NCI-H524 treated with DMSO at 0.1 percent for 48 hours (cell line): ENCODE measurements at regions not wholly inside any gene's neighbourhood (a gene's known extent, or its start where the extent isn't known, plus 50 kb on each side); places are given as distances from the start of the nearest gene placed in this dataset.

Experiments
- DNase-seq: peaks from one replicate; lab custom pipeline; 2025; lab: John Stamatoyannopoulos, UW

DNA sequence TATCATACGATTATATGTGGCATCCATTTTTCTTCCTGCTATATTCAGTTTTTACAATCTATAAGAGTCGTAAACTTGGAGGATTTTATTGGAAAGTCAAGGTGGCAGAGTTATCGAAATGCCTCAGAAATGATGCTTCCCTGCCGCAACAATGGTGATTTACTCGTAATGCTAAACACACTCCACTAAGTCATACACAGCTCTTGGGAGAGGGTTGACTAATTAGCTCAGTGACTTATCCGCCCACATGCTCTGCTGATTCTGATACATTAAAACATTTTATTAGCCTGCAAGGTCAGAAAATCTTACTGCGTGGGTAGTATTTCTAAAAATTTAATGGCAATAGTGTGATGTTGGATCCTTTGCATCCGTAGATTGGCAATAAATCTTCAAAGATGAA lies 420.1 kb downstream of the ARAP2 start:
- DNase-seq, result no peak

DNA sequence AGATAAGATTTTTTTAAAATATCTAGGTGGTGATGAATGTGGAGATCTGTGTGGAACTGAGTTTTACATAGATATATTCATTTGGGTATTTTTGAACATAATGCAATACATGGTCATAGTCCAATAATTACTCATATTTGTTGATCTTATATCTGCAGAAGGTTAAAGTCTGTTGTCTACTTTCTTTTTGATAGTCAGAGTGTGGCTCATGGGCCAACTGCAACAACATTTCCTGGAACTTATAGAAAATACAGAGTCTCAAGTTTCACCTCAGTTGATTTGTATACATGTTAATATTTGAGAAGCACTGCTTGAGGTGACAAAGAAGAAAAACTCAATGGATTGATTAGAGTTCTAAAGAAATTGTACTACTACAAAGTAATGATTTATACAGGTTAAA lies 408.4 kb downstream of the ARAP2 start:
- DNase-seq, result no peak

- DNase-seq, result no peak
Observed at GRCh38 chr4:35836596-35836995, 407.7 kb downstream of the ARAP2 start.

DNA sequence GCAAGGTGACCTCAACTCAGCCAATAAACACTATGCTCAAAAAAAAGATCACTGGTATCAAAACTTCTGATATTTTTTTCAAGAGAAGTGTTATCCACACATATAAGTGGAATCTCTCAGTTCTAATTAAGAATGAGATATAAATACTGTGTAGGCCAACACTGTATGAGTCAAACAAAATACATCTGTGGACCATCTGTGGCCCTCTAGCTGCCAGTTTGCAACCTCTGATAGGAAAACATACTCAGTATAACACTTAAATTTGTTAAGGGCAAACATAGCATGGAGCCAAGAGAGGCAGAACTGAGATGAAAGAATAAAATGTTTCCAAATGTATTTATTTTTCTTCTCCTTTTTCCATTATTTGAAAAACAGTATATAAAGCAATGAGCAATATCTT lies 377.3 kb downstream of the ARAP2 start:
- DNase-seq, result no peak

DNA sequence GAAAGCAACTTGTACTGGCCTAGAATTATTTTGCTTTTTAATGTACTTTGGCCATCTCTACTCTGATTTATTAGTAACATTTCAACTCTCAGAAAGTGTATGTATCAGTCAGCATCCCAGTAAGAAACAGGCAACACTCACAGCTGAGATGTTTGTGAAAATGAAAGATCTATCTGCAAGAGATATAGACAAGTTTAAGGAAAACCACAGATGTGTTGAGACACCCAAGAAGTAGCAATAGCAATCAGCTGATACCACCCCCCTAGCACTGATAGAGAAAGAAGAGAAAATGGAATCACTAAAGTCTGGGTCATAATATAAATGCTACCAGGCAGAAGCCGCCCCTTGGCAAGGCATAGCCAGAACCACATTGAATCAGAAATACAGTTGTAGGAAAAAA lies 372.0 kb downstream of the ARAP2 start:
- no peak for DNase-seq

GRCh38 chr4:35879479-35879878 lies 364.8 kb downstream of the ARAP2 start:
- DNase-seq, result no peak

- DNase-seq, result no peak
Observed at GRCh38 chr4:35883108-35883507, 361.2 kb downstream of the ARAP2 start.

DNA sequence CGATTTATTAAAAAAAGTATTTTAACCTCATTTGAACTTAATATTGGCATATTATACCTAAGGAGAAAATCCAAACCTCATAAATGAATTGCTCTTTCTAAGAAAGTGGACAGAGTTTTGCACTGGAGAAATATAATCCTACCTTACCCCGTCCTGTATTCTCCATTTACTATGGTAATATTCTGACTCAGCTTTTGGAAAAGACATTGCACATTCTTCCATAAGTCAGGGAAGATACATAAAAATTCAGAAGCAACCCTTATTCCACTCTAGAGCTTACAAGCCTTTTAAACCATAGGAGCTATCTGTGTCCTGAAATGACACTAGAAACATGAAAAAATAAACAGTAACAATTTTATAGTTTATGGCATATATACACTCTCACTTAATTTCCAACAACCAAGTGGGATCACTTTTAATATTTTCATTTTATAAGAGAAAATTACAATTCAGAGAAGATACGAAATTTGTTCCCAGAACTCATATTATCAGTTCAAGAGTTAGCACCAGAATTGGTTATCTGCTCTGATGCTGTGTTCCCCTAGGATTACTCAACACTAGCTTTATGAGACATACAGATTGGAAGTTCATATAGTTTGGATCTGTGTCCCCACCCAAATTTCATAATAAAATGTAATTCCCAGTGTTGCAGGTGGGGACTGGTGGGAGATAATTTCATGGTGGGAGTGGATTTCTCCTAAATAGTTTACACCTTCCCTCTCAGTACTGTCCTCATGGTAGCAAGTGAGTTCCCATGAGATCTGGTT lies 359.4 kb downstream of the ARAP2 start:
- DNase-seq, result no peak

DNA sequence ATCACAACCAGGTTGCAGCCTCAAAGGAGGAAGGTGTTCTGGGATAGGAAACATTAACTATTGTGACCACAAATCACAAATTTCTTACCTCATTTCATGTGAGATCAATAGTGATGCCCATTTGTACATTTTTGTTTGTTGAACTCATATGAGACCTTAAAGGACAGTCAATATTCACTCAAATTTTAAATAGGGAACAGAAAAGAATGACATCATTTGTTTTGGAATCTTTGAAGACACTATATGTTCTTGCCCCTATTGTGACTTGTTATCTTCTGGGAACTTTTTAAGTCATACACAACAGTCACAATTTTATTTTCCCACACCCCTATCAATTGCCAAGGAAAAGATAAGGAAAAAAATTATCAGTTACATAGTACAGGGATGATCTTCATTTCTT lies 346.5 kb downstream of the ARAP2 start:
- DNase-seq, result no peak

GRCh38 chr4:35900286-35901243 lies 343.7 kb downstream of the ARAP2 start:
- DNase-seq, result no peak

DNA sequence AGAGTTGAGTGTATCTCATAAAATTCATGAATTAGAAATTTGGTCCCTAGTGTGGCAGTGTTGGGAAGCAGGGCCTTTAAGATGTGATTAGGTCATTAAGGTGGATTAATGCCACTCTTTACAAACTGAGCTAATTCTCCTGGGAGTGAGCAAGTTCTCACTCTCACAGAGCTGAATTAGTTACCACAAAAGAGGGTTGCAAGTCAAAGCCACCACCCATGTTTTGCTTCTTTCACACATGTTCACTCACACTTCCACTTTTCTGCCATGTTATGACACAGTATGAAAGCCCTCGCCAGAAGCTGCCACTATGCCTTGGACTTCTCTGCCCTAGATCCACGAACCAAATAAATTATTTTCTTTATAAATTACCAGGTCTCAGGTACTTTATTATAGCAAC lies 332.1 kb downstream of the ARAP2 start:
- no peak for DNase-seq

DNA sequence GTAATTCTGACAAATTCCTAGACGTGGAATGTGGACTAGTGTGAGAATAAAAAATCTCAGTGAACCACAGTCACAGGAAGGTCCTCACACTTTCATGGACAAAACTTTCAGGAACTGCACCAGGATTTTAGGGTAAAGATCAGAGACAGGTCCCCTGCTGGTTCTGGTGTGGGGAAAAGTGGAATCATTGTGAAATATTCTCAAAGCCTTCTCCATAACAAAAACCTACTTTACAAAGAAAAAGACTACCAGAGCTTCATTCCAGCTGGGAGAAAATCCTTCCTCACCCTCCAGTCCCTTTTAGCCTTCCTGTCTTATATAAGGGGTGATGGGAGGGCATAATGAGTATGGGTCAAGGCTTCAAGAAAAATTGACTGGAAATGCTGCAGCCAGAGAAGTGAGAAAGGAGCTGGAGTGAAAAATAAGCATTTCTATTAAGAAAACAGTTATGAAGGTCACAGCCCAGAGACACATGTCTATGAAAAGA lies 325.8 kb downstream of the ARAP2 start:
- DNase-seq, result no peak

GRCh38 chr4:35925806-35926205 lies 318.5 kb downstream of the ARAP2 start:
- no peak for DNase-seq

DNA sequence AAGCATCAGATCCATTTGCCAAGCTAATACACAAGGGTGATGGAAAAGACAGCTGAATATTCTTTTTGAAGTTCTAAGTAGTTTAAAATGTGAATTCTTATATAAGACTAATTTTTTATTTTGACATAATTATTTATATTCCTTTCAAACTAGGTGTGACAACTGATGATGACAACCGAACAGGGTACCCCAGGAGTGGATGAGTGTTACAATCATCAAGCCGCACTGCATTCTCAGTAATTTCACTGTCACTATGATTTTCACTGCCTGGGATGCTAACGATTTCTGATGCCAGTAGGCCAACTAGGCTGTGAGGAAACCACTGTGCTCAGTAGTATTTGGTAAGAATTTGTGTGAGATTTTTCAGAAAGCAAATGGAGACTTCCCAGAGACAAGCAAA lies 317.5 kb downstream of the ARAP2 start:
- DNase-seq, result no peak

DNA sequence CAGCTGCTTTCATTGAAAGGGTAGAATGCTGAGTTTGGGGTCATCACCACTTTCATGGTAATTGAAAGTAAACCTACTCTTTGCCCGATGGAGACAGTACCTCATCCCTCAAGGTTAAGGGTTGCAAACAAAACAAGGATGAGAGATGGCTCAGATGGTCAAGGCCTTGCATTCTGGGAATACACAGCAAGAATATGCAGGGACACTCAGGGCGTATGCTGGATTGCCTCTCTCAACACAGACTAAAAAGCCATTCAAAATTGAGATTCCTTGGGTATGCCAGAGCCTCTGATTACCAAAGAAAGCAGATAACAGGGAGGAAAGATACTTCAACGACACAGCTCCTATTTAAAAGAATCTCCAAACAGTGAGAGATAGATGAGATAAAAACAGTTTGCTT lies 310.4 kb downstream of the ARAP2 start:
- no peak for DNase-seq

- peak; percentile 18 for DNase-seq
Observed at GRCh38 chr4:35934320-35934981, 309.9 kb downstream of the ARAP2 start.

DNA sequence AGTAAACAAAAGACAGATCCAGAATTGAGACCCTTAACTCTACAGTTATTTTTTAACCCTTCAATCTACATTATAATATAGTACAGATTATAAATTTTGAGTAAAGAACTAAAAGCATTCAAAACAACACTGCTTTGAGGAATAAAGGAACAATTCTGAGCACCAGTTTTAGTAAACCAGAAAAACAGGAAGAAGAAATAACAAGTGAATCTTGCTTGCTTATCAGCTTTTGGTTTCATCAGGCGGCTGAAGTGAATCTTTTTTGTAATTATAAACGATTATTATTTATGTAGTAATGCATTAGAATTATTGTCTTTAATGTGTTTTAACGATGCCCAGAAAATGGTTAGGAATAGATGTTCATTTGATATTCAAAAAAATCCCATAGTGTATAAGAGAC lies 305.4 kb downstream of the ARAP2 start:
- no peak for DNase-seq

DNA sequence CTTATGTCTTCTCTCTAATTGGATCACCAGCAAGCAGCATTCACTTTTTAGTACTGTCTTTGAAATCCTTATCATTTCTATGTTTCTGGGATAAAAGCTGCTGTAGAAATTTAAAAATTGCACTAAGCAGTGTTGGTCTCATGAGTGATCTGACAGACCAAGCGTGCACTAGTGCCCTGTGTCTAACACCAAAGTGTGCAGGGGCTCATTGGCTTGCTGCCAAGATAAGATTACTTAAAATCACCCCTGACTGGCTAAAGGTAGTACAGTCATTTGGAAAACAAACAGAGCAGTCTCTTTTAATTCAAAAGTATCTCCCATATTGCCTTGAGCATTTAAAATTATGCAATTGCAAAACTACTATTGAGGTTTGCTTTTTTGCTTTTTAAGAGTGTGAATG lies 304.6 kb downstream of the ARAP2 start:
- DNase-seq, result no peak

GRCh38 chr4:35942092-35942491 lies 302.2 kb downstream of the ARAP2 start:
- DNase-seq, result no peak

DNA sequence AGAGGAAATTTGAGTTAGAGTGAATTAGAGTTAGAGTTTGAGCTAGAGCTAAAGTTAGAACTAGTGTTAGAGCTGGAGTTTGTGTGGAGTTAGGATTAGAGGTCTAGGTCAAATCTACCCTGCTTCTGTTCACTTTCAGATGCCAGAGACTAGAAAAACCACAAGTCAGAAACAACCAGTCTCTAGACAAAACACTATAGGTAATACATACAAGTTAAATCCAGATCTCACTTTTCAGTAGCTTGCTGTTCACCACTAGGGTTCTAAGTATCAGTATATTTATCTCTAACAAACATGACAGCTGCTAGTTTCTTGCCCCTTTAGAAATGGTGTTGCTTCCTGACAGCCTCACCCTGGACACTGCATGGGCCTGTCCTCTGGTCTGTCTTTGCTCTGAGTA lies 300.7 kb downstream of the ARAP2 start:
- DNase-seq, result no peak

- no peak for DNase-seq
Observed at GRCh38 chr4:35948171-35948570, 296.1 kb downstream of the ARAP2 start.

DNA sequence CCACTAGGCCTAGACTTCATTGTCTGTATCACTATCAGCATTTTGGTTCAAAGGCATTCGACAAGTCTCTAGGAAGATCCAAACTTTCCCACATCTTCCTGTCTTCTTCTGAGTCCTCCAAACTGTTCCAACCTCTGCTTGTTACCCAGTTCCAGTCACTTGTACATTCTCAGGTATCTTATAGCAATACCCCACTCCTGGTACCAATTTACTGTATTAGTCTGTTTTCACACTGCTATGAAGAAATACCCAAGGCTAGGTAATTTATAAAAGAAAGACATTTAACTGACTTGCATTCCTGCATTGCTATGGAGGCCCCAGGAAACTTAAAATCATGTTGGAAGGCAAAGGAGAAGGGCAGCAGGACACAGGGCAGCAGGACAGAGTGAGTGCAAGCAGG lies 293.9 kb downstream of the ARAP2 start:
- DNase-seq, result no peak

DNA sequence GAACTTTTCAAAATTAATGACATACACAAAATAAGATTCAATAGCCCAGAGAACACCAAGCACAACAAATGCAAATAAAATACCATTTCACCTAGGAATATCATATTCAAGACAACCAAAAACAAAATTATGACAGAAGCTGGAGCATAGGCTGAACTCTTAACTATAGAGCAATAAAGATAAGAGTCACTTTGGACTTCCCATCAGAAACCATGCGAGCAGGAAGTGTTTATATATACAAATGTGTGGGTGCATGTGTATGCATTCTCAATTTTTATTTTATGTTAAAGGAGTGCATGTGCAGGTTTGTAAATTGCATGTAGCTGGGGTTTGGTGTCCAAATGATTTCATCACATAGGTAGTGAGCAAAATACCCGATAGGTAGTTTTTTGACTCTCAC lies 291.6 kb downstream of the ARAP2 start:
- DNase-seq, result no peak
